ENCODE measurements at regions not wholly inside any gene's neighbourhood (a gene's known extent, or its start where the extent isn't known, plus 50 kb on each side); places are given as distances from the start of the nearest gene placed in this dataset.

GRCh38 chr7:17085186-17085585, 203.4 kb upstream of the AGR3 start:
- no peaks in the 10 kb centered on the region for H3K9me3 ChIP-seq
- peak in 1 of 2 experiments; percentile 64; a peak in 2 of 6 replicates for ATAC-seq
- H3K27ac ChIP-seq, result peak overlapping the region; percentile 20 to 63; a peak in 5 of 6 replicates
- peak in 1 of 2 experiments; percentile 33 for DNase-seq (ENCODE audit: low read depth in 1 of 2, low spot score in 1 of 2)
- WGBS (ENCODE audit: missing lambda C conversion rate), result 19% methylated on average over 3 of the region's 3 CpGs
- FAIRE-seq, result no peak
- no peak for TF ChIP-seq CHD4 (IDR thresholded peaks at IDR 0.05; ENCODE audit: borderline replicate concordance)
- TF ChIP-seq ZSCAN20 (CRISPR knock-in tag; IDR thresholded peaks at IDR 0.05), result no peak
- no peak for TF ChIP-seq HEYL (CRISPR knock-in tag; IDR thresholded peaks at IDR 0.05)
- no peak for TF ChIP-seq REST (IDR thresholded peaks at IDR 0.05)
- no peak for TF ChIP-seq TP53 (CRISPR knock-in tag; IDR thresholded peaks at IDR 0.05)
- TF ChIP-seq ZFP36 (IDR thresholded peaks at IDR 0.05; ENCODE audit: borderline replicate concordance, partially characterized antibody), result no peak
- no peak for TF ChIP-seq ZC3H11A (IDR thresholded peaks at IDR 0.05)
- no peak for TF ChIP-seq JUNB (IDR thresholded peaks at IDR 0.05)
- no peak overlapping the region for H3K4me3 ChIP-seq
- CTCF ChIA-PET, result interaction anchor here (0.6 kb wide), 1 partner anchor 958 kb away, joined by 3 read pairs; no protein-coding TSS in a partner anchor
- peaks cover 31% of the 10 kb centered on the region for H3K4me1 ChIP-seq
- POLR2A ChIA-PET, result no interaction called here
- H3K4me2 ChIP-seq, result peak overlapping the region; percentile 45

GRCh38 chr7:17086403-17086802, 204.6 kb upstream of the AGR3 start:
- Histone ChIP-seq H3K4me3 (no peak overlapping the region), H3K4me1 (peaks cover 39% of the 10 kb centered on the region), H3K9me3 (no peaks in the 10 kb centered on the region), H3K4me2 (peak overlapping the region; percentile 45), H3K27ac (peak overlapping the region in 1 of 2 experiments; percentile 20; a peak in 2 of 6 replicates)
- POLR2A ChIA-PET, result no interaction called here
- TF ChIP-seq NFE2L2 (conservative IDR thresholded peaks at IDR 0.05; ENCODE audit: low read length) (no peak), FOSB (CRISPR knock-in tag; IDR thresholded peaks at IDR 0.05) (no peak), PBX3 (IDR thresholded peaks at IDR 0.05) (no peak), FOSL2 (IDR thresholded peaks at IDR 0.05) (no peak), FOSL2 (CRISPR knock-in tag; IDR thresholded peaks at IDR 0.05) (no peak), POLR2A (IDR thresholded peaks at IDR 0.05; ENCODE audit: low read length) (no peak), SMC3 (IDR thresholded peaks at IDR 0.05) (no peak), NR3C1 (IDR thresholded peaks at IDR 0.05) (no peak), CHD2 (IDR thresholded peaks at IDR 0.05; ENCODE audit: low read length, partially characterized antibody) (no peak), ZC3H11A (IDR thresholded peaks at IDR 0.05) (no peak)
- 6% methylated on average over 5 of the region's 5 CpGs for WGBS (ENCODE audit: missing lambda C conversion rate)
- CTCF ChIA-PET, result no interaction called here
- FAIRE-seq, result no peak
- no peak for DNase-seq (ENCODE audit: low read depth in 1 of 2, low spot score in 1 of 2)
- ATAC-seq, result no peak; a peak in 1 of 6 replicates

- peak overlapping the region; percentile 24; the same call in 1 of the 3 replicates for H3K4me2 ChIP-seq
- FAIRE-seq (no peak), DNase-seq (ENCODE audit: low read depth in 1 of 2, low spot score in 1 of 2) (no peak), ATAC-seq (no peak)
- ChIA-PET POLR2A (no interaction called here), CTCF (no interaction called here)
- peaks cover 33% of the 10 kb centered on the region for H3K4me1 ChIP-seq
- TF ChIP-seq FOXS1 (CRISPR knock-in tag; IDR thresholded peaks at IDR 0.05), result no peak
- TF ChIP-seq REST (IDR thresholded peaks at IDR 0.05), result no peak
- no peak for TF ChIP-seq SREBF2 (IDR thresholded peaks at IDR 0.05)
- TF ChIP-seq FOSL2 (IDR thresholded peaks at IDR 0.05), result 0 out of 2 replicates have a peak, but pooled peaks have one; percentile 17
- TF ChIP-seq FOSL2 (CRISPR knock-in tag; IDR thresholded peaks at IDR 0.05), result peak; percentile 67
- TF ChIP-seq FOSB (CRISPR knock-in tag; IDR thresholded peaks at IDR 0.05), result no peak
- TF ChIP-seq BHLHE40 (IDR thresholded peaks at IDR 0.05; ENCODE audit: low read depth, low read length), result no peak
- TF ChIP-seq CHD2 (IDR thresholded peaks at IDR 0.05; ENCODE audit: low read length, partially characterized antibody), result no peak
- no peak for TF ChIP-seq HOXA7 (CRISPR knock-in tag; IDR thresholded peaks at IDR 0.05)
- no peak overlapping the region for H3K4me3 ChIP-seq
- H3K27ac ChIP-seq, result 0 out of 6 replicates have a peak overlapping the region, but pooled peaks of 1 of the 2 experiments have one; percentile 14
- 46% methylated on average over 2 of the region's 2 CpGs for WGBS (ENCODE audit: missing lambda C conversion rate)
- H3K9me3 ChIP-seq, result no peaks in the 10 kb centered on the region
Measured at GRCh38 chr7:17090751-17091150, 207.7 kb upstream of the AHR start.
